H1 (cell line): ENCODE measurements at regions not wholly inside any gene's neighbourhood (a gene's known extent, or its start where the extent isn't known, plus 50 kb on each side); places are given as distances from the start of the nearest gene placed in this dataset.

Source experiments
- CTCF ChIA-PET: fragments of 300-600 bp; sonication (Branson Sonifier 250); formaldehyde crosslinking; loops from one replicate; lab custom pipeline; 2021; ENCODE audit not compliant: partially characterized antibody; lab: Charles Lee
- POLR2A ChIA-PET: fragments of 300-600 bp; sonication (Branson Sonifier 250); formaldehyde crosslinking; loops from one replicate; lab custom pipeline; 2021; ENCODE audit warnings: inconsistent platforms; ENCODE audit not compliant: partially characterized antibody; lab: Charles Lee
- DNase-seq, 2 experiments: peaks; one replicate each; pipeline versions ENCODE4 v3.0.0 to v3.0.0-alpha.2; 2010 to 2022; ENCODE audit warnings: low spot score in 2 of 2, low read depth in 1 of 2, mixed read lengths in 1 of 2
- FAIRE-seq: peaks from 2 replicates; lab custom pipeline; 2011; peaks lifted over from hg19 to GRCh38; lab: Jason Lieb, UNC
- H2AFZ ChIP-seq: 2 replicates; pipeline ENCODE4 v1.8.1; 2012; ENCODE audit warnings: low read length, inconsistent platforms
- H2AK5ac ChIP-seq: 2 replicates; pipeline ENCODE4 v1.6.1; 2013; ENCODE audit warnings: low read depth, low read length
- H2BK120ac ChIP-seq: replicated peaks from 2 replicates; pipeline ENCODE3; 2013; ENCODE audit warnings: low read depth, low read length, inconsistent platforms
- H2BK12ac ChIP-seq: 2 replicates; pipeline ENCODE4 v1.6.1; 2013; ENCODE audit warnings: low read depth, low read length
- H2BK15ac ChIP-seq: 2 replicates; pipeline ENCODE4 v1.6.1; 2013; ENCODE audit warnings: low read length
- H2BK20ac ChIP-seq: 2 replicates; pipeline ENCODE4 v1.6.1; 2013; ENCODE audit warnings: low read length
- H2BK5ac ChIP-seq: 2 replicates; pipeline ENCODE4 v1.6.1; 2013; ENCODE audit warnings: low read depth, low read length
- H3K14ac ChIP-seq: 2 replicates; pipeline ENCODE4 v1.6.1; 2013; ENCODE audit warnings: inconsistent platforms; ENCODE audit not compliant: insufficient read length
- H3K18ac ChIP-seq: 2 replicates; pipeline ENCODE4 v1.6.1; 2013; ENCODE audit warnings: low read length; ENCODE audit errors: extremely low read depth
- H3K23ac ChIP-seq: 2 replicates; pipeline ENCODE4 v1.6.1; 2013; ENCODE audit warnings: inconsistent platforms; ENCODE audit not compliant: insufficient read length
- H3K23me2 ChIP-seq: 2 replicates; pipeline ENCODE4 v1.6.1; 2013; ENCODE audit warnings: low read depth, low read length
- H3K27ac ChIP-seq: 2 replicates; pipeline ENCODE4 v1.6.1; 2011; ENCODE audit warnings: low read depth, low read length, inconsistent platforms
- H3K27me3 ChIP-seq, 4 experiments: replicated peaks in 1 of 4; 1 replicate in 1 of 4; 2 replicates in 3 of 4; pipeline versions ENCODE4 v1.6.1 to v1.8.1; 2011 to 2013; ENCODE audit warnings: low read length in 3 of 4, mild to moderate bottlenecking in 3 of 4, inconsistent platforms in 2 of 4, mixed read lengths in 2 of 4, moderate library complexity in 1 of 4; ENCODE audit not compliant: control insufficient read depth in 3 of 4, insufficient read depth in 3 of 4; ENCODE audit errors: extremely low read depth in 1 of 4
- H3K36me3 ChIP-seq, 4 experiments: 2 replicates each; pipeline versions ENCODE4 v1.6.1 to v1.8.1; 2011 to 2013; ENCODE audit warnings: mild to moderate bottlenecking in 4 of 4, low read length in 3 of 4, moderate library complexity in 2 of 4, control low read depth in 1 of 4, inconsistent platforms in 1 of 4; ENCODE audit not compliant: insufficient read depth in 4 of 4, control insufficient read depth in 2 of 4
- H3K4ac ChIP-seq: replicated peaks from 2 replicates; pipeline ENCODE3; 2013; ENCODE audit warnings: low read length, low read depth, mixed read lengths, inconsistent platforms; ENCODE audit not compliant: insufficient read length
- H3K4me1 ChIP-seq, 4 experiments: replicated peaks in 1 of 4; 1 replicate in 1 of 4; 2 replicates in 3 of 4; pipeline versions ENCODE4 v1.6.1 to v1.8.1; 2011 to 2013; ENCODE audit warnings: low read length in 3 of 4, inconsistent platforms in 2 of 4, mixed read lengths in 1 of 4; ENCODE audit not compliant: insufficient read depth in 4 of 4, control insufficient read depth in 3 of 4
- H3K4me2 ChIP-seq, 2 experiments: 2 replicates each; pipeline versions ENCODE4 v1.6.1 to v1.8.1; 2011 to 2013; ENCODE audit warnings: low read depth in 2 of 2, low read length in 2 of 2, control low read depth in 1 of 2, inconsistent platforms in 1 of 2, mild to moderate bottlenecking in 1 of 2; ENCODE audit not compliant: insufficient read depth in 1 of 2
- H3K4me3 ChIP-seq, 4 experiments: fragments of 200-600, 300-600 bp in 1 of 4; sonication (generic), shearing (Covaris generic), sonication (Bioruptor Twin) in 1 of 4; 2 replicates each; pipeline versions ENCODE4 v1.5.1 to v1.8.1; 2011 to 2016; ENCODE audit warnings: low read length in 4 of 4, low read depth in 3 of 4, control low read depth in 2 of 4, inconsistent platforms in 2 of 4, mild to moderate bottlenecking in 2 of 4, mixed read lengths in 1 of 4, moderate library complexity in 1 of 4; ENCODE audit not compliant: insufficient read depth in 2 of 4; ENCODE audit errors: extremely low read depth in 1 of 4
- H3K56ac ChIP-seq: replicated peaks from 2 replicates; pipeline ENCODE3; 2013; ENCODE audit warnings: low read depth, mild to moderate bottlenecking, mixed read lengths, low read length, inconsistent platforms; ENCODE audit not compliant: insufficient read length
- H3K79me1 ChIP-seq: 2 replicates; pipeline ENCODE4 v1.6.1; 2013; ENCODE audit warnings: low read depth, low read length, control low read depth
- H3K79me2 ChIP-seq, 2 experiments: 2 replicates each; pipeline versions ENCODE4 v1.6.1 to v1.8.1; 2012 to 2013; ENCODE audit warnings: low read length in 2 of 2, mild to moderate bottlenecking in 2 of 2, inconsistent platforms in 1 of 2; ENCODE audit not compliant: insufficient read depth in 2 of 2, control insufficient read depth in 1 of 2
- H3K9ac ChIP-seq, 4 experiments: replicated peaks in 1 of 4; 1 replicate in 1 of 4; 2 replicates in 3 of 4; pipeline versions ENCODE4 v1.6.1 to v1.8.1; 2011 to 2013; ENCODE audit warnings: low read depth in 3 of 4, low read length in 3 of 4, control low read depth in 2 of 4, mild to moderate bottlenecking in 2 of 4, moderate library complexity in 2 of 4, inconsistent platforms in 1 of 4; ENCODE audit errors: extremely low read depth in 1 of 4
- H3K9me3 ChIP-seq, 2 experiments: 2 replicates each; pipeline versions ENCODE4 v1.6.1 to v1.8.1; 2012 to 2013; ENCODE audit warnings: mild to moderate bottlenecking in 2 of 2, moderate library complexity in 2 of 2, control low read depth in 1 of 2, inconsistent platforms in 1 of 2, low read depth in 1 of 2, low read length in 1 of 2, mixed read lengths in 1 of 2; ENCODE audit not compliant: insufficient read depth in 2 of 2
- H4K20me1 ChIP-seq, 2 experiments: replicated peaks in 1 of 2; 2 replicates each; pipeline versions ENCODE3 to v1.8.1; 2011 to 2013; ENCODE audit warnings: inconsistent platforms in 2 of 2, low read length in 2 of 2, mild to moderate bottlenecking in 1 of 2; ENCODE audit not compliant: insufficient read depth in 2 of 2, control insufficient read depth in 1 of 2
- H4K5ac ChIP-seq: 2 replicates; pipeline ENCODE4 v1.6.1; 2013; ENCODE audit warnings: low read length, low read depth, mixed read lengths, inconsistent platforms; ENCODE audit not compliant: insufficient read length
- H4K8ac ChIP-seq: 2 replicates; pipeline ENCODE4 v1.8.0; 2013; ENCODE audit warnings: mild to moderate bottlenecking, moderate library complexity, low read length, inconsistent platforms; ENCODE audit not compliant: insufficient read depth; ENCODE audit errors: extremely low read depth
- H4K91ac ChIP-seq: replicated peaks from 2 replicates; pipeline ENCODE3; 2013; ENCODE audit warnings: low read length, mixed read lengths, inconsistent platforms; ENCODE audit not compliant: insufficient read length
- HDAC2 ChIP-seq, 2 experiments: fragments of 300-600 bp in 1 of 2; sonication (generic) in 1 of 2; IDR thresholded peaks; 2 replicates each; pipeline ENCODE4 v1.6.1; 2011 to 2012; ENCODE audit warnings: low read depth in 2 of 2, low read length in 2 of 2, mild to moderate bottlenecking in 2 of 2, moderate library complexity in 2 of 2, borderline replicate concordance in 1 of 2, inconsistent platforms in 1 of 2
- TAF1 ChIP-seq: IDR thresholded peaks from 2 replicates; pipeline ENCODE4 v1.6.1; 2011; ENCODE audit warnings: mild to moderate bottlenecking, low read depth, low read length
- WGBS, 2 experiments: shearing (Covaris generic) in 1 of 2; methylation state at CpG; one replicate each; pipeline versions ENCODE4 v1.1.6 to v1.1.7; 2013 to 2015; ENCODE audit warnings: low lambda C conversion rate in 2 of 2, mixed read lengths in 2 of 2, inconsistent platforms in 1 of 2, low coverage in 1 of 2, missing lambda C conversion rate in 1 of 2; ENCODE audit not compliant: insufficient replicate concordance in 2 of 2, insufficient coverage in 1 of 2, insufficient read length in 1 of 2; ENCODE audit errors: extremely low coverage in 1 of 2, missing lambda C conversion rate in 1 of 2; 5-methylcytosine and 5-hydroxymethylcytosine counted together

- Histone ChIP-seq H3K4me2 (no peak overlapping the region), H3K4me3 (no peak overlapping the region), H2BK20ac (no peak overlapping the region), H3K27me3 (no peaks in the 10 kb centered on the region), H3K4me1 (peaks cover 0 to 3% (median 1%) of the 10 kb centered on the region in 4 experiments; a peak in 1 of 7 replicates), H3K14ac (no peak overlapping the region), H2BK5ac (no peak overlapping the region), H3K79me2 (no peaks in the 10 kb centered on the region), H3K23me2 (no peaks in the 10 kb centered on the region; the same call in 1 of the 2 replicates), H3K9me3 (0 out of 4 replicates have a peak, but pooled peaks cover 0 to 5% of the 10 kb centered on the region in 2 experiments), H3K56ac (no peak overlapping the region), H4K20me1 (no peaks in the 10 kb centered on the region), H2BK15ac (no peak overlapping the region), H3K23ac (no peak overlapping the region), H4K5ac (no peak overlapping the region), H3K9ac (no peak overlapping the region), H2BK12ac (no peak overlapping the region), H4K8ac (no peak overlapping the region), H2BK120ac (no peak overlapping the region), H3K36me3 (no peaks in the 10 kb centered on the region), H2AK5ac (no peak overlapping the region), H2AFZ (no peak overlapping the region; the same call in 1 of the 2 replicates), H3K79me1 (no peaks in the 10 kb centered on the region), H3K27ac (no peak overlapping the region), H4K91ac (no peak overlapping the region), H3K4ac (no peak overlapping the region), H3K18ac (no peak overlapping the region)
- CTCF ChIA-PET, result no interaction called here
- POLR2A ChIA-PET, result no interaction called here
- 79% methylated on average over 3 of the region's 3 CpGs; no CpG with 5 or more reads in 1 of the 2 experiments for WGBS, 2 experiments
- no peak for DNase-seq
- TF ChIP-seq TAF1, result no peak
- TF ChIP-seq HDAC2 (IDR thresholded peaks at IDR 0.05; ENCODE audit: borderline replicate concordance in 1 of 2, low read depth in 2 of 2, low read length in 2 of 2), result no peak
- FAIRE-seq, result no peak
Observed at GRCh38 chr4:98204236-98204553, 57.0 kb upstream of the RAP1GDS1 start.
